H1 (cell line): ENCODE measurements at regions not wholly inside any gene's neighbourhood (a gene's known extent, or its start where the extent isn't known, plus 50 kb on each side); places are given as distances from the start of the nearest gene placed in this dataset.

Experiments used
- CTCF ChIA-PET: fragments of 300-600 bp; sonication (Branson Sonifier 250); formaldehyde crosslinking; loops from one replicate; lab custom pipeline; 2021; ENCODE audit not compliant: partially characterized antibody; lab: Charles Lee
- POLR2A ChIA-PET: fragments of 300-600 bp; sonication (Branson Sonifier 250); formaldehyde crosslinking; loops from one replicate; lab custom pipeline; 2021; ENCODE audit warnings: inconsistent platforms; ENCODE audit not compliant: partially characterized antibody; lab: Charles Lee
- DNase-seq, 2 experiments: peaks; one replicate each; pipeline versions ENCODE4 v3.0.0 to v3.0.0-alpha.2; 2010 to 2022; ENCODE audit warnings: low spot score in 2 of 2, low read depth in 1 of 2, mixed read lengths in 1 of 2
- FAIRE-seq: peaks from 2 replicates; lab custom pipeline; 2011; peaks lifted over from hg19 to GRCh38; lab: Jason Lieb, UNC
- H2AFZ ChIP-seq: 2 replicates; pipeline ENCODE4 v1.8.1; 2012; ENCODE audit warnings: low read length, inconsistent platforms
- H2AK5ac ChIP-seq: 2 replicates; pipeline ENCODE4 v1.6.1; 2013; ENCODE audit warnings: low read depth, low read length
- H2BK120ac ChIP-seq: replicated peaks from 2 replicates; pipeline ENCODE3; 2013; ENCODE audit warnings: low read depth, low read length, inconsistent platforms
- H2BK12ac ChIP-seq: 2 replicates; pipeline ENCODE4 v1.6.1; 2013; ENCODE audit warnings: low read depth, low read length
- H2BK15ac ChIP-seq: 2 replicates; pipeline ENCODE4 v1.6.1; 2013; ENCODE audit warnings: low read length
- H2BK20ac ChIP-seq: 2 replicates; pipeline ENCODE4 v1.6.1; 2013; ENCODE audit warnings: low read length
- H2BK5ac ChIP-seq: 2 replicates; pipeline ENCODE4 v1.6.1; 2013; ENCODE audit warnings: low read depth, low read length
- H3K14ac ChIP-seq: 2 replicates; pipeline ENCODE4 v1.6.1; 2013; ENCODE audit warnings: inconsistent platforms; ENCODE audit not compliant: insufficient read length
- H3K18ac ChIP-seq: 2 replicates; pipeline ENCODE4 v1.6.1; 2013; ENCODE audit warnings: low read length; ENCODE audit errors: extremely low read depth
- H3K23ac ChIP-seq: 2 replicates; pipeline ENCODE4 v1.6.1; 2013; ENCODE audit warnings: inconsistent platforms; ENCODE audit not compliant: insufficient read length
- H3K23me2 ChIP-seq: 2 replicates; pipeline ENCODE4 v1.6.1; 2013; ENCODE audit warnings: low read depth, low read length
- H3K27ac ChIP-seq: 2 replicates; pipeline ENCODE4 v1.6.1; 2011; ENCODE audit warnings: low read depth, low read length, inconsistent platforms
- H3K27me3 ChIP-seq, 4 experiments: replicated peaks in 1 of 4; 1 replicate in 1 of 4; 2 replicates in 3 of 4; pipeline versions ENCODE4 v1.6.1 to v1.8.1; 2011 to 2013; ENCODE audit warnings: low read length in 3 of 4, mild to moderate bottlenecking in 3 of 4, inconsistent platforms in 2 of 4, mixed read lengths in 2 of 4, moderate library complexity in 1 of 4; ENCODE audit not compliant: control insufficient read depth in 3 of 4, insufficient read depth in 3 of 4; ENCODE audit errors: extremely low read depth in 1 of 4
- H3K36me3 ChIP-seq, 4 experiments: 2 replicates each; pipeline versions ENCODE4 v1.6.1 to v1.8.1; 2011 to 2013; ENCODE audit warnings: mild to moderate bottlenecking in 4 of 4, low read length in 3 of 4, moderate library complexity in 2 of 4, control low read depth in 1 of 4, inconsistent platforms in 1 of 4; ENCODE audit not compliant: insufficient read depth in 4 of 4, control insufficient read depth in 2 of 4
- H3K4ac ChIP-seq: replicated peaks from 2 replicates; pipeline ENCODE3; 2013; ENCODE audit warnings: low read length, low read depth, mixed read lengths, inconsistent platforms; ENCODE audit not compliant: insufficient read length
- H3K4me1 ChIP-seq, 4 experiments: replicated peaks in 1 of 4; 1 replicate in 1 of 4; 2 replicates in 3 of 4; pipeline versions ENCODE4 v1.6.1 to v1.8.1; 2011 to 2013; ENCODE audit warnings: low read length in 3 of 4, inconsistent platforms in 2 of 4, mixed read lengths in 1 of 4; ENCODE audit not compliant: insufficient read depth in 4 of 4, control insufficient read depth in 3 of 4
- H3K4me2 ChIP-seq, 2 experiments: 2 replicates each; pipeline versions ENCODE4 v1.6.1 to v1.8.1; 2011 to 2013; ENCODE audit warnings: low read depth in 2 of 2, low read length in 2 of 2, control low read depth in 1 of 2, inconsistent platforms in 1 of 2, mild to moderate bottlenecking in 1 of 2; ENCODE audit not compliant: insufficient read depth in 1 of 2
- H3K4me3 ChIP-seq, 4 experiments: fragments of 200-600, 300-600 bp in 1 of 4; sonication (generic), shearing (Covaris generic), sonication (Bioruptor Twin) in 1 of 4; 2 replicates each; pipeline versions ENCODE4 v1.5.1 to v1.8.1; 2011 to 2016; ENCODE audit warnings: low read length in 4 of 4, low read depth in 3 of 4, control low read depth in 2 of 4, inconsistent platforms in 2 of 4, mild to moderate bottlenecking in 2 of 4, mixed read lengths in 1 of 4, moderate library complexity in 1 of 4; ENCODE audit not compliant: insufficient read depth in 2 of 4; ENCODE audit errors: extremely low read depth in 1 of 4
- H3K56ac ChIP-seq: replicated peaks from 2 replicates; pipeline ENCODE3; 2013; ENCODE audit warnings: low read depth, mild to moderate bottlenecking, mixed read lengths, low read length, inconsistent platforms; ENCODE audit not compliant: insufficient read length
- H3K79me1 ChIP-seq: 2 replicates; pipeline ENCODE4 v1.6.1; 2013; ENCODE audit warnings: low read depth, low read length, control low read depth
- H3K79me2 ChIP-seq, 2 experiments: 2 replicates each; pipeline versions ENCODE4 v1.6.1 to v1.8.1; 2012 to 2013; ENCODE audit warnings: low read length in 2 of 2, mild to moderate bottlenecking in 2 of 2, inconsistent platforms in 1 of 2; ENCODE audit not compliant: insufficient read depth in 2 of 2, control insufficient read depth in 1 of 2
- H3K9ac ChIP-seq, 4 experiments: replicated peaks in 1 of 4; 1 replicate in 1 of 4; 2 replicates in 3 of 4; pipeline versions ENCODE4 v1.6.1 to v1.8.1; 2011 to 2013; ENCODE audit warnings: low read depth in 3 of 4, low read length in 3 of 4, control low read depth in 2 of 4, mild to moderate bottlenecking in 2 of 4, moderate library complexity in 2 of 4, inconsistent platforms in 1 of 4; ENCODE audit errors: extremely low read depth in 1 of 4
- H3K9me3 ChIP-seq, 2 experiments: 2 replicates each; pipeline versions ENCODE4 v1.6.1 to v1.8.1; 2012 to 2013; ENCODE audit warnings: mild to moderate bottlenecking in 2 of 2, moderate library complexity in 2 of 2, control low read depth in 1 of 2, inconsistent platforms in 1 of 2, low read depth in 1 of 2, low read length in 1 of 2, mixed read lengths in 1 of 2; ENCODE audit not compliant: insufficient read depth in 2 of 2
- H4K20me1 ChIP-seq, 2 experiments: replicated peaks in 1 of 2; 2 replicates each; pipeline versions ENCODE3 to v1.8.1; 2011 to 2013; ENCODE audit warnings: inconsistent platforms in 2 of 2, low read length in 2 of 2, mild to moderate bottlenecking in 1 of 2; ENCODE audit not compliant: insufficient read depth in 2 of 2, control insufficient read depth in 1 of 2
- H4K5ac ChIP-seq: 2 replicates; pipeline ENCODE4 v1.6.1; 2013; ENCODE audit warnings: low read length, low read depth, mixed read lengths, inconsistent platforms; ENCODE audit not compliant: insufficient read length
- H4K8ac ChIP-seq: 2 replicates; pipeline ENCODE4 v1.8.0; 2013; ENCODE audit warnings: mild to moderate bottlenecking, moderate library complexity, low read length, inconsistent platforms; ENCODE audit not compliant: insufficient read depth; ENCODE audit errors: extremely low read depth
- H4K91ac ChIP-seq: replicated peaks from 2 replicates; pipeline ENCODE3; 2013; ENCODE audit warnings: low read length, mixed read lengths, inconsistent platforms; ENCODE audit not compliant: insufficient read length
- BRCA1 ChIP-seq: IDR thresholded peaks from 2 replicates; pipeline ENCODE4 v1.6.1; 2012; ENCODE audit warnings: low read depth, low read length, improper control_type of control experiment
- KDM4A ChIP-seq: IDR thresholded peaks from one replicate; pipeline ENCODE4 v1.7.1; 2012; ENCODE audit warnings: low read depth, mild to moderate bottlenecking, moderate library complexity, low read length, inconsistent platforms; ENCODE audit not compliant: severe bottlenecking
- RFX5 ChIP-seq: IDR thresholded peaks from 2 replicates; pipeline ENCODE4 v1.6.1; 2011; ENCODE audit warnings: low read depth, low read length, improper control_type of control experiment, borderline replicate concordance
- SIN3A ChIP-seq, 2 experiments: IDR thresholded peaks in 1 of 2; conservative IDR thresholded peaks in 1 of 2; 2 replicates each; pipeline ENCODE4 v1.6.1; 2011 to 2012; ENCODE audit warnings: low read length in 2 of 2, improper control_type of control experiment in 1 of 2, low read depth in 1 of 2, mild to moderate bottlenecking in 1 of 2
- SP1 ChIP-seq: IDR thresholded peaks from 2 replicates; pipeline ENCODE4 v1.6.1; 2011; ENCODE audit warnings: low read depth, low read length
- SP2 ChIP-seq: IDR thresholded peaks from 2 replicates; pipeline ENCODE4 v1.6.1; 2012; ENCODE audit warnings: mild to moderate bottlenecking, low read length, inconsistent platforms
- TAF1 ChIP-seq: IDR thresholded peaks from 2 replicates; pipeline ENCODE4 v1.6.1; 2011; ENCODE audit warnings: mild to moderate bottlenecking, low read depth, low read length
- ZNF274 ChIP-seq: IDR thresholded peaks from 2 replicates; pipeline ENCODE4 v1.7.0; 2012; ENCODE audit warnings: low read length, borderline replicate concordance; ENCODE audit errors: extremely low read depth
- WGBS, 2 experiments: shearing (Covaris generic) in 1 of 2; methylation state at CpG; one replicate each; pipeline versions ENCODE4 v1.1.6 to v1.1.7; 2013 to 2015; ENCODE audit warnings: low lambda C conversion rate in 2 of 2, mixed read lengths in 2 of 2, inconsistent platforms in 1 of 2, low coverage in 1 of 2, missing lambda C conversion rate in 1 of 2; ENCODE audit not compliant: insufficient replicate concordance in 2 of 2, insufficient coverage in 1 of 2, insufficient read length in 1 of 2; ENCODE audit errors: extremely low coverage in 1 of 2, missing lambda C conversion rate in 1 of 2; 5-methylcytosine and 5-hydroxymethylcytosine counted together
- TF ChIP-seq, protein P1 (sequence below): IDR thresholded peaks from 2 replicates; pipeline ENCODE4 v1.6.1; 2012; ENCODE audit warnings: inconsistent platforms
- TF ChIP-seq, protein P2 (sequence below), 3 experiments: IDR thresholded peaks; 1 replicate in 2 of 3; 2 replicates in 1 of 3; pipeline versions ENCODE4 v1.5.1 to v1.6.1; 2011; ENCODE audit warnings: low read length in 3 of 3, mild to moderate bottlenecking in 3 of 3, inconsistent platforms in 2 of 3, low read depth in 1 of 3, moderate library complexity in 1 of 3; ENCODE audit not compliant: insufficient read depth in 1 of 3; ENCODE audit errors: control extremely low read depth in 1 of 3

GRCh38 chr10:30192846-30193608 lies 133.6 kb upstream of the JCAD start:
- no peak overlapping the region for H4K91ac ChIP-seq
- H3K56ac ChIP-seq, result no peak overlapping the region
- H3K23ac ChIP-seq, result no peak overlapping the region
- no peaks in the 10 kb centered on the region for H3K79me2 ChIP-seq
- no peaks in the 10 kb centered on the region for H3K36me3 ChIP-seq
- no peak overlapping the region for H3K14ac ChIP-seq
- H2BK20ac ChIP-seq, result no peak overlapping the region
- ChIA-PET CTCF (interaction anchor here (0.6 to 1.0 kb wide), 2 partner anchors 20 to 61 kb away, joined by 4 read pairs; no protein-coding TSS in a partner anchor), POLR2A (no interaction called here)
- no peak overlapping the region; a peak in 1 of 7 replicates for H3K9ac ChIP-seq
- H4K20me1 ChIP-seq, result no peaks in the 10 kb centered on the region
- no peaks in the 10 kb centered on the region for H3K79me1 ChIP-seq
- H3K9me3 ChIP-seq, result no peaks in the 10 kb centered on the region
- H3K27ac ChIP-seq, result no peak overlapping the region
- DNase-seq, result no peak
- H3K18ac ChIP-seq, result no peak overlapping the region
- H2AFZ ChIP-seq, result no peak overlapping the region
- WGBS, 2 experiments, result 86% methylated on average over 5 of the region's 5 CpGs; no CpG with 5 or more reads in 1 of the 2 experiments
- H2BK120ac ChIP-seq, result no peak overlapping the region
- no peaks in the 10 kb centered on the region for H3K23me2 ChIP-seq
- no peak overlapping the region for H2BK5ac ChIP-seq
- no peaks in the 10 kb centered on the region for H3K4me1 ChIP-seq
- no peak overlapping the region for H4K5ac ChIP-seq
- H2BK15ac ChIP-seq, result no peak overlapping the region
- H3K27me3 ChIP-seq, result no peaks in the 10 kb centered on the region
- no peak overlapping the region for H2AK5ac ChIP-seq
- no peak overlapping the region for H3K4me2 ChIP-seq
- no peak overlapping the region for H3K4me3 ChIP-seq
- H4K8ac ChIP-seq, result no peak overlapping the region
- no peak overlapping the region for H2BK12ac ChIP-seq
- no peak for FAIRE-seq
- no peak overlapping the region for H3K4ac ChIP-seq
- TF ChIP-seq BRCA1 (no peak), SP2 (no peak), SIN3A (conservative IDR thresholded peaks at IDR 0.05 in 1 of 2, IDR thresholded peaks at IDR 0.05 in 1 of 2; ENCODE audit: low read depth in 1 of 2, low read length in 2 of 2) (no peak), RFX5 (no peak), SP1 (no peak), ZNF274 (no peak), TAF1 (no peak), KDM4A (no peak)
- TF ChIP-seq, protein P1, sequence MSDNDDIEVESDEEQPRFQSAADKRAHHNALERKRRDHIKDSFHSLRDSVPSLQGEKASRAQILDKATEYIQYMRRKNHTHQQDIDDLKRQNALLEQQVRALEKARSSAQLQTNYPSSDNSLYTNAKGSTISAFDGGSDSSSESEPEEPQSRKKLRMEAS, result no peak
- TF ChIP-seq, protein P2, sequence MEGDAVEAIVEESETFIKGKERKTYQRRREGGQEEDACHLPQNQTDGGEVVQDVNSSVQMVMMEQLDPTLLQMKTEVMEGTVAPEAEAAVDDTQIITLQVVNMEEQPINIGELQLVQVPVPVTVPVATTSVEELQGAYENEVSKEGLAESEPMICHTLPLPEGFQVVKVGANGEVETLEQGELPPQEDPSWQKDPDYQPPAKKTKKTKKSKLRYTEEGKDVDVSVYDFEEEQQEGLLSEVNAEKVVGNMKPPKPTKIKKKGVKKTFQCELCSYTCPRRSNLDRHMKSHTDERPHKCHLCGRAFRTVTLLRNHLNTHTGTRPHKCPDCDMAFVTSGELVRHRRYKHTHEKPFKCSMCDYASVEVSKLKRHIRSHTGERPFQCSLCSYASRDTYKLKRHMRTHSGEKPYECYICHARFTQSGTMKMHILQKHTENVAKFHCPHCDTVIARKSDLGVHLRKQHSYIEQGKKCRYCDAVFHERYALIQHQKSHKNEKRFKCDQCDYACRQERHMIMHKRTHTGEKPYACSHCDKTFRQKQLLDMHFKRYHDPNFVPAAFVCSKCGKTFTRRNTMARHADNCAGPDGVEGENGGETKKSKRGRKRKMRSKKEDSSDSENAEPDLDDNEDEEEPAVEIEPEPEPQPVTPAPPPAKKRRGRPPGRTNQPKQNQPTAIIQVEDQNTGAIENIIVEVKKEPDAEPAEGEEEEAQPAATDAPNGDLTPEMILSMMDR (IDR thresholded peaks at IDR 0.05; ENCODE audit: control extremely low read depth in 1 of 3, insufficient read depth in 1 of 3, low read depth in 1 of 3, low read length in 3 of 3), result no peak
